ENCODE measurements at regions not wholly inside any gene's neighbourhood (a gene's known extent, or its start where the extent isn't known, plus 50 kb on each side); places are given as distances from the start of the nearest gene placed in this dataset.

GRCh38 chr2:19623488-19623887, 265.1 kb upstream of the OSR1 start:
- WGBS (ENCODE audit: low lambda C conversion rate) = 0% methylated on average over 1 of the region's 1 CpG
- Histone ChIP-seq H3K79me2 (ENCODE audit: insufficient read depth, low read length) (no peaks in the 10 kb centered on the region), H2AFZ (ENCODE audit: low read length) (no peak overlapping the region), H3K9me3 (ENCODE audit: low read length) (peaks cover 13% of the 10 kb centered on the region), H3K4me2 (ENCODE audit: low read depth, low read length) (no peak overlapping the region), H3K4me1 (ENCODE audit: insufficient read depth, low read length) (no peaks in the 10 kb centered on the region), H3K27ac (ENCODE audit: extremely low read length, insufficient read depth, low read length) (no peak overlapping the region), H3K36me3 (replicated peaks in 1 of 2; ENCODE audit: control insufficient read depth in 1 of 2, insufficient read depth in 2 of 2, low read length in 2 of 2) (no peaks in the 10 kb centered on the region), H3K27me3 (ENCODE audit: control insufficient read depth in 1 of 2, insufficient read depth in 2 of 2, low read length in 2 of 2) (no peaks in the 10 kb centered on the region), H3K9ac (ENCODE audit: insufficient read depth, low read depth, low read length) (no peak overlapping the region), H4K20me1 (ENCODE audit: insufficient read depth, low read length) (no peaks in the 10 kb centered on the region), H3K4me3 (replicated peaks in 1 of 3; ENCODE audit: insufficient read depth in 1 of 3, low read depth in 2 of 3, low read length in 3 of 3) (no peak overlapping the region)
- DNase-seq (ENCODE audit: low spot score) = no peak
- in situ Hi-C loops (cut with HindIII; ENCODE audit: extremely low pct_ligation_motif_present, low pct_unique_long_range_greater_than_20kb) (no loop called here), intact Hi-C loops (cut with micrococcal nuclease; ENCODE audit: unreplicated experiment) (no loop called here)
- BruUV-seq (replicated peaks) = no TSS peak
- ATAC-seq = no peak
- CTCF ChIA-PET (ENCODE audit: low intra/inter-chr PET ratio, low total read pairs) = no interaction called here
- TF ChIP-seq ZNF530 (CRISPR knock-in tag; IDR thresholded peaks at IDR 0.05; ENCODE audit: low read depth) (no peak), TEAD2 (CRISPR knock-in tag; IDR thresholded peaks at IDR 0.05) (no peak), MYNN (CRISPR knock-in tag; IDR thresholded peaks at IDR 0.05; ENCODE audit: low read depth) (no peak), ZNF644 (CRISPR knock-in tag; IDR thresholded peaks at IDR 0.05; ENCODE audit: low read depth) (no peak), RFX1 (IDR thresholded peaks at IDR 0.05) (no peak)
- POLR2A ChIA-PET = no interaction called here
- no peak for FAIRE-seq

GRCh38 chr2:19617257-19617848, 258.9 kb upstream of the OSR1 start:
- no peak for DNase-seq (ENCODE audit: low spot score)
- Histone ChIP-seq H3K9ac (ENCODE audit: insufficient read depth, low read depth, low read length) (no peak overlapping the region), H3K9me3 (ENCODE audit: low read length) (peaks cover 32% of the 10 kb centered on the region), H3K36me3 (replicated peaks in 1 of 2; ENCODE audit: control insufficient read depth in 1 of 2, insufficient read depth in 2 of 2, low read length in 2 of 2) (no peaks in the 10 kb centered on the region), H3K27ac (ENCODE audit: extremely low read length, insufficient read depth, low read length) (no peak overlapping the region), H3K4me1 (ENCODE audit: insufficient read depth, low read length) (peaks cover 2% of the 10 kb centered on the region), H3K4me2 (ENCODE audit: low read depth, low read length) (no peak overlapping the region), H4K20me1 (ENCODE audit: insufficient read depth, low read length) (no peaks in the 10 kb centered on the region), H2AFZ (ENCODE audit: low read length) (no peak overlapping the region), H3K27me3 (ENCODE audit: control insufficient read depth in 1 of 2, insufficient read depth in 2 of 2, low read length in 2 of 2) (no peaks in the 10 kb centered on the region), H3K79me2 (ENCODE audit: insufficient read depth, low read length) (no peaks in the 10 kb centered on the region), H3K4me3 (replicated peaks in 1 of 3; ENCODE audit: insufficient read depth in 1 of 3, low read depth in 2 of 3, low read length in 3 of 3) (no peak overlapping the region)
- no peak for TF ChIP-seq RNF2 (conservative IDR thresholded peaks at IDR 0.05; ENCODE audit: low read depth)
- no peak for TF ChIP-seq ATF7-NPFF (CRISPR knock-in tag; IDR thresholded peaks at IDR 0.05; ENCODE audit: low read depth)
- TF ChIP-seq JUN (CRISPR knock-in tag; IDR thresholded peaks at IDR 0.05) = no peak
- no peak for TF ChIP-seq ZNF646 (CRISPR knock-in tag; IDR thresholded peaks at IDR 0.05)
- no peak for TF ChIP-seq CC2D1A (CRISPR knock-in tag; IDR thresholded peaks at IDR 0.05)
- no peak for TF ChIP-seq MLLT10 (CRISPR knock-in tag; IDR thresholded peaks at IDR 0.05)
- intact Hi-C loops (cut with micrococcal nuclease; ENCODE audit: unreplicated experiment) = no loop called here
- no peak for ATAC-seq
- BruUV-seq (replicated peaks) = no TSS peak
- ChIA-PET POLR2A (no interaction called here), CTCF (ENCODE audit: low intra/inter-chr PET ratio, low total read pairs) (no interaction called here)
- in situ Hi-C loops (cut with HindIII; ENCODE audit: extremely low pct_ligation_motif_present, low pct_unique_long_range_greater_than_20kb) = no loop called here
- FAIRE-seq = no peak
- WGBS (ENCODE audit: low lambda C conversion rate) = 42% methylated on average over 1 of the region's 1 CpG

Measured in HepG2 (cell line).